Lung (tissue), 11 donors: ENCODE measurements at regions not wholly inside any gene's neighbourhood (a gene's known extent, or its start where the extent isn't known, plus 50 kb on each side); places are given as distances from the start of the nearest gene placed in this dataset.

ENCODE experiments used
- ATAC-seq: fragments of 200-7000 bp; cut with Tn5 transposase; one replicate; pipeline ENCODE4 v1.9.1; 2020; ENCODE audit warnings: moderate number of reproducible peaks; ENCODE audit not compliant: insufficient read depth, low FRiP score
- DNase-seq, 3 donors: peaks; one replicate each; pipeline ENCODE4 v3.0.0-alpha.2; 2013 to 2017
- H3K27ac ChIP-seq, 2 donors: one replicate each; pipeline ENCODE4 v1.5.1; 2013; ENCODE audit warnings: mild to moderate bottlenecking in 2 of 2, moderate library complexity in 2 of 2, control low read depth in 1 of 2, inconsistent platforms in 1 of 2, low read depth in 1 of 2, low read length in 1 of 2
- H3K27me3 ChIP-seq, 3 donors: one replicate each; pipeline ENCODE4 v1.5.1; 2013; ENCODE audit warnings: low read length in 2 of 3; ENCODE audit not compliant: control insufficient read depth in 3 of 3, insufficient read depth in 3 of 3
- H3K36me3 ChIP-seq, 4 donors: one replicate each; pipeline ENCODE4 v1.5.1; 2013; ENCODE audit warnings: low read length in 4 of 4, mild to moderate bottlenecking in 1 of 4, moderate library complexity in 1 of 4; ENCODE audit not compliant: control insufficient read depth in 4 of 4, insufficient read depth in 4 of 4
- H3K4me1 ChIP-seq, 5 donors: one replicate each; pipeline ENCODE4 v1.5.1; 2013; ENCODE audit warnings: low read length in 5 of 5, mild to moderate bottlenecking in 2 of 5, moderate library complexity in 1 of 5; ENCODE audit not compliant: control insufficient read depth in 5 of 5, insufficient read depth in 5 of 5
- H3K4me3 ChIP-seq: one replicate; pipeline ENCODE4 v1.5.1; 2013; ENCODE audit warnings: mild to moderate bottlenecking, control low read depth, moderate library complexity
- H3K9ac ChIP-seq, 2 donors: one replicate each; pipeline ENCODE4 v1.5.1; 2013; ENCODE audit warnings: low read length in 2 of 2, control low read depth in 1 of 2; ENCODE audit not compliant: insufficient read depth in 1 of 2
- H3K9me3 ChIP-seq, 4 donors: one replicate each; pipeline ENCODE4 v1.5.1; 2013; ENCODE audit warnings: low read length in 3 of 4, mild to moderate bottlenecking in 1 of 4, moderate library complexity in 1 of 4; ENCODE audit not compliant: control insufficient read depth in 4 of 4, insufficient read depth in 3 of 4
- CTCF ChIP-seq: IDR thresholded peaks from 2 replicates; pipeline ENCODE4 v1.5.1; 2012; ENCODE audit warnings: mild to moderate bottlenecking; ENCODE audit errors: control extremely low read depth, extremely low read depth
- WGBS, 2 donors: extraction: QIAGEN DNeasy Blood & Tissue Kit; methylation state at CpG; one replicate each; pipeline ENCODE4 v1.1.7; 2013; 5-methylcytosine and 5-hydroxymethylcytosine counted together
- donor health status: control.
- donor health status: control.
- donor health status: Bipolar disorder and iron deficiency.
- donor health status: healthy.
- donor health status: DM: yes; HTN: yes; CAD: no.

GRCh38 chr7:101712652-101713051 is 83.6 kb upstream of the MYL10 start:
- Histone ChIP-seq H3K9me3 (no peaks in the 10 kb centered on the region), H3K27ac (no peak overlapping the region), H3K27me3 (no peaks in the 10 kb centered on the region), H3K9ac (no peak overlapping the region), H3K36me3 (no peaks in the 10 kb centered on the region), H3K4me1 (peaks cover 0 to 4% (median 0%) of the 10 kb centered on the region in 5 donors), H3K4me3 (no peak overlapping the region)
- no peak for TF ChIP-seq CTCF
- WGBS, 2 donors = 88 to 99% methylated on average over 3 of the region's 3 CpGs
- DNase-seq = no peak
- no peak for ATAC-seq

- Histone ChIP-seq H3K27ac (no peak overlapping the region), H3K4me3 (no peak overlapping the region)
Observed at GRCh38 chr7:101714097-101714496, 85.0 kb upstream of the MYL10 start.

GRCh38 chr7:101717628-101718357 is 88.7 kb upstream of the MYL10 start:
- H3K36me3 ChIP-seq = no peaks in the 10 kb centered on the region
- DNase-seq (peak; percentile 77 to 95 (median 89)), ATAC-seq (peak; percentile 66)
- no peaks in the 10 kb centered on the region for H3K9me3 ChIP-seq
- H3K27me3 ChIP-seq = no peaks in the 10 kb centered on the region
- 16 to 39% methylated on average over 25 of the region's 25 CpGs for WGBS, 2 donors
- TF ChIP-seq CTCF = no peak
- peaks cover 0 to 10% (median 4%) of the 10 kb centered on the region in 5 donors for H3K4me1 ChIP-seq
- no peak overlapping the region for H3K9ac ChIP-seq
- no peak overlapping the region for H3K4me3 ChIP-seq
- peak overlapping the region in 1 of 2 donors; percentile 77 for H3K27ac ChIP-seq

More at GRCh38 chr7:101714097-101714496, 85.0 kb upstream of the MYL10 start:
- no peak overlapping the region for H3K9ac ChIP-seq
- no peak for TF ChIP-seq CTCF
- DNase-seq (no peak), ATAC-seq (no peak)
- no peaks in the 10 kb centered on the region for H3K36me3 ChIP-seq
- no peaks in the 10 kb centered on the region for H3K9me3 ChIP-seq
- H3K27me3 ChIP-seq = no peaks in the 10 kb centered on the region
- 80 to 81% methylated on average over 7 of the region's 7 CpGs for WGBS, 2 donors
- H3K4me1 ChIP-seq = peaks cover 0 to 10% (median 0%) of the 10 kb centered on the region in 5 donors
